Endothelial cell of umbilical vein (primary cell): ENCODE measurements at regions not wholly inside any gene's neighbourhood (a gene's known extent, or its start where the extent isn't known, plus 50 kb on each side); places are given as distances from the start of the nearest gene placed in this dataset.

Source experiments
- BruUV-seq: library from RNA; stranded (reverse); fragments of 400-500 nt; replicated peaks from 2 replicates; lab custom pipeline; 2021; lab: Mats Ljungman, UMichigan
- CTCF ChIA-PET: fragments of 300-600, 350-600 bp; sonication (Branson Sonifier 250); formaldehyde crosslinking; loops from one replicate; lab custom pipeline; 2021; ENCODE audit warnings: antibody characterized with exemption, inconsistent platforms; lab: Charles Lee
- POLR2A ChIA-PET: fragments of 300-600, 350-600 bp; sonication (Branson Sonifier 250); formaldehyde crosslinking; loops from one replicate; lab custom pipeline; 2021; ENCODE audit warnings: antibody characterized with exemption, inconsistent platforms; lab: Charles Lee
- DNase-seq: peaks from one replicate; pipeline ENCODE4 v3.0.0-alpha.2; 2011; ENCODE audit warnings: low read depth, low spot score
- FAIRE-seq: peaks from 2 replicates; lab custom pipeline; 2011; peaks lifted over from hg19 to GRCh38; lab: Jason Lieb, UNC
- H2AFZ ChIP-seq: 2 replicates; pipeline ENCODE4 v1.6.0; 2012; ENCODE audit warnings: low read depth, low read length, control low read depth, inconsistent platforms
- H3K27ac ChIP-seq: 2 replicates; pipeline ENCODE4 v1.5.1; 2011; ENCODE audit warnings: low read depth, mild to moderate bottlenecking, control low read depth, low read length, moderate library complexity; ENCODE audit not compliant: insufficient read depth
- H3K27me3 ChIP-seq, 2 experiments: 2 replicates each; pipeline versions ENCODE4 v1.6.0 to v1.6.1; 2011; ENCODE audit warnings: low read length in 2 of 2, mixed read lengths in 1 of 2; ENCODE audit not compliant: control insufficient read depth in 2 of 2, insufficient read depth in 2 of 2
- H3K36me3 ChIP-seq, 2 experiments: 2 replicates in 1 of 2; 3 replicates in 1 of 2; pipeline ENCODE4 v1.5.1; 2011; ENCODE audit warnings: low read length in 2 of 2, mild to moderate bottlenecking in 1 of 2, moderate library complexity in 1 of 2; ENCODE audit not compliant: control insufficient read depth in 2 of 2, insufficient read depth in 2 of 2; ENCODE audit errors: extremely low read depth in 1 of 2
- H3K4me1 ChIP-seq: 3 replicates; pipeline ENCODE4 v1.5.1; 2011; ENCODE audit warnings: mild to moderate bottlenecking, low read length; ENCODE audit not compliant: control insufficient read depth, insufficient read depth; ENCODE audit errors: extremely low read depth
- H3K4me2 ChIP-seq: 2 replicates; pipeline ENCODE4 v1.6.1; 2011; ENCODE audit warnings: low read length, control low read depth, mixed read lengths; ENCODE audit not compliant: insufficient read depth
- H3K4me3 ChIP-seq, 3 experiments: fragments of 200-600 bp in 1 of 3; sonication (generic), shearing (Covaris generic) in 1 of 3; replicated peaks in 1 of 3; 2 replicates each; pipeline ENCODE4 v1.5.1; 2011 to 2016; ENCODE audit warnings: control low read depth in 3 of 3, low read length in 3 of 3, mild to moderate bottlenecking in 2 of 3, inconsistent platforms in 1 of 3, low read depth in 1 of 3, moderate library complexity in 1 of 3; ENCODE audit not compliant: insufficient read depth in 1 of 3
- H3K79me2 ChIP-seq: 2 replicates; pipeline ENCODE4 v1.6.0; 2012; ENCODE audit warnings: low read length, inconsistent platforms; ENCODE audit not compliant: control insufficient read depth, insufficient read depth
- H3K9ac ChIP-seq: replicated peaks from 2 replicates; pipeline ENCODE3; 2011; ENCODE audit warnings: low read length, control low read depth; ENCODE audit not compliant: insufficient read depth; ENCODE audit errors: extremely low read depth
- H3K9me1 ChIP-seq: replicated peaks from 3 replicates; pipeline ENCODE4 v1.6.0; 2011; ENCODE audit warnings: mild to moderate bottlenecking, low read length; ENCODE audit not compliant: control insufficient read depth, insufficient read depth; ENCODE audit errors: extremely low read depth
- H3K9me3 ChIP-seq: replicated peaks from 2 replicates; pipeline ENCODE4 v1.5.1; 2012; ENCODE audit warnings: low read length, inconsistent platforms; ENCODE audit not compliant: control insufficient read depth, insufficient read depth
- H4K20me1 ChIP-seq: replicated peaks from 2 replicates; pipeline ENCODE3; 2011; ENCODE audit warnings: mild to moderate bottlenecking, low read length; ENCODE audit not compliant: control insufficient read depth, insufficient read depth; ENCODE audit errors: extremely low read depth
- CTCF ChIP-seq, 2 donors: IDR thresholded peaks; 1 replicate in 1 of 2; 2 replicates in 1 of 2; pipeline ENCODE4 v1.5.1; 2011; ENCODE audit warnings: low read length in 2 of 2, mild to moderate bottlenecking in 2 of 2, moderate library complexity in 2 of 2, control low read depth in 1 of 2, inconsistent platforms in 1 of 2, low read depth in 1 of 2; ENCODE audit not compliant: insufficient read depth in 1 of 2; ENCODE audit errors: extremely low read depth in 1 of 2
- EZH2 ChIP-seq: IDR thresholded peaks from 2 replicates; pipeline ENCODE4 v1.6.1; 2012; ENCODE audit warnings: borderline replicate concordance, low read depth, mild to moderate bottlenecking, moderate library complexity, low read length, inconsistent platforms; ENCODE audit not compliant: severe bottlenecking
- FOS ChIP-seq: IDR thresholded peaks from 2 replicates; pipeline ENCODE4 v1.6.1; 2011; ENCODE audit warnings: mild to moderate bottlenecking, low read length, moderate library complexity, borderline replicate concordance; ENCODE audit not compliant: insufficient read depth
- GATA2 ChIP-seq: IDR thresholded peaks from 2 replicates; pipeline ENCODE4 v1.7.0; 2011; ENCODE audit warnings: low read depth, mild to moderate bottlenecking, moderate library complexity, mixed read lengths, low read length; ENCODE audit not compliant: insufficient read length, insufficient read depth
- JUN ChIP-seq: IDR thresholded peaks from 2 replicates; pipeline ENCODE4 v1.6.1; 2011; ENCODE audit warnings: borderline replicate concordance, low read depth; ENCODE audit not compliant: insufficient read length, insufficient read depth
- MAX ChIP-seq: IDR thresholded peaks from 2 replicates; pipeline ENCODE4 v1.6.1; 2011; ENCODE audit not compliant: insufficient read depth, insufficient read length
- MYC ChIP-seq: IDR thresholded peaks from one replicate; pipeline ENCODE4 v1.6.1; 2011; ENCODE audit warnings: mild to moderate bottlenecking, low read depth, low read length
- POLR2A ChIP-seq: IDR thresholded peaks from 2 replicates; pipeline ENCODE4 v1.6.1; 2012; ENCODE audit warnings: low read depth, mild to moderate bottlenecking, control low read depth, low read length
- POLR2AphosphoS5 ChIP-seq: IDR thresholded peaks from 2 replicates; pipeline ENCODE4 v1.6.1; 2012; ENCODE audit warnings: low read depth, mild to moderate bottlenecking, control low read depth, low read length, moderate library complexity; ENCODE audit not compliant: insufficient read depth
- dilution Hi-C: fragments of 300-500 bp; cut with MboI; formaldehyde crosslinking; loops from one replicate; pipeline ENCODE4 v1.15.0; 2019; ENCODE audit warnings: low sequenced_read_pairs; ENCODE audit not compliant: extremely low pct_ligation_motif_present
- intact Hi-C: fragments of 100-400 bp; cut with micrococcal nuclease; formaldehyde crosslinking; loops from one replicate; pipeline ENCODE4 v1.10.0; 2022

DNA sequence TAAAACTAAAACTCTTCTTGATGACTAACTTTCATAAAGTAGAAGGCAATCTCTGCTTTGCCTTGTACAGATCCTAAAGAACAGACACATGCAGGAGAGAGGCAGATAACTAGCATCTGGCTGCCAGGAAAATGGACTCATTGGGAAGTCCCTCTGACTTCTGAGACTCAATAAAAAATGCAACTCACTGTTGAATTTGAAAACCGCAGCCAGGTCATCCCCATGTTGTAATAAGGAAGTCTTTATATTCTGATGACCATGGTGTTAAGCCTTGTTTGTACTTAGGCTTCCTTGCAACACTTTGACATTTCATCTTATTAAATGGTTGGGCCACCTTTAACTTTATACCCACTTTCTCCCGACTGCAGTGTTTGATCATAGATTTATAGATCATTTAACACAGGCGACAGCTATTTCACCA lies 375.1 kb upstream of the KCNH7 start:
- dilution Hi-C loops (no loop called here), intact Hi-C loops (no loop called here)
- Histone ChIP-seq H3K79me2 (no peaks in the 10 kb centered on the region), H2AFZ (no peak overlapping the region), H3K4me1 (no peaks in the 10 kb centered on the region), H3K27me3 (no peaks in the 10 kb centered on the region), H3K4me2 (no peak overlapping the region), H3K9me3 (no peaks in the 10 kb centered on the region), H3K9me1 (no peaks in the 10 kb centered on the region), H3K4me3 (no peak overlapping the region), H3K9ac (no peak overlapping the region), H3K27ac (no peak overlapping the region), H3K36me3 (no peaks in the 10 kb centered on the region), H4K20me1 (no peaks in the 10 kb centered on the region)
- POLR2A ChIA-PET, result no interaction called here
- no peak for TF ChIP-seq GATA2
- no peak for TF ChIP-seq POLR2AphosphoS5
- TF ChIP-seq FOS, result no peak
- no peak for TF ChIP-seq MAX
- no peak for TF ChIP-seq EZH2
- TF ChIP-seq CTCF (IDR thresholded peaks at IDR 0.05; ENCODE audit: extremely low read depth in 1 of 2, insufficient read depth in 1 of 2, low read depth in 1 of 2, low read length in 2 of 2), result no peak
- TF ChIP-seq MYC, result no peak
- TF ChIP-seq JUN, result no peak
- TF ChIP-seq POLR2A, result no peak
- DNase-seq, result no peak
- CTCF ChIA-PET, result interaction anchor here (1.1 kb wide), 2 partner anchors 13 to 111 kb away, joined by 3 read pairs; no protein-coding TSS in a partner anchor
- FAIRE-seq, result no peak
- BruUV-seq, result no TSS peak
